ENCODE measurements at regions not wholly inside any gene's neighbourhood (a gene's known extent, or its start where the extent isn't known, plus 50 kb on each side); places are given as distances from the start of the nearest gene placed in this dataset.

GRCh38 chr1:70667494-70668170 lies 256.6 kb downstream of the CTH start:
- DNase-seq (ENCODE audit: low read depth, low spot score): no peak
- CTCF ChIA-PET: no interaction called here

More at GRCh38 chr1:70667494-70668170, 256.6 kb downstream of the CTH start:
- POLR2A ChIA-PET: no interaction called here
- Histone ChIP-seq H3K9me3 (ENCODE audit: control insufficient read depth in 1 of 2, insufficient read depth in 1 of 2, low read depth in 1 of 2, low read length in 2 of 2) (no peaks in the 10 kb centered on the region), H3K4me3 (replicated peaks in 1 of 2; ENCODE audit: low read depth in 1 of 2, low read length in 2 of 2) (no peak overlapping the region), H3K27me3 (ENCODE audit: insufficient read depth, low read length) (peaks cover 15% of the 10 kb centered on the region), H3K9ac (ENCODE audit: low read length) (no peak overlapping the region), H3K4me2 (ENCODE audit: low read length) (no peak overlapping the region), H3K27ac (ENCODE audit: low read depth, low read length) (no peak overlapping the region), H3K36me3 (ENCODE audit: control insufficient read depth in 1 of 2, insufficient read depth in 2 of 2, low read length in 2 of 2) (no peaks in the 10 kb centered on the region), H3K79me2 (ENCODE audit: insufficient read depth, low read length) (no peaks in the 10 kb centered on the region), H2AFZ (ENCODE audit: low read depth, low read length, poor library complexity, severe bottlenecking) (no peak overlapping the region), H3K9me2 (ENCODE audit: insufficient read depth) (no peaks in the 10 kb centered on the region), H3K4me1 (ENCODE audit: control insufficient read depth in 1 of 2, insufficient read depth in 2 of 2, low read length in 2 of 2) (no peaks in the 10 kb centered on the region), H4K20me1 (ENCODE audit: insufficient read depth) (no peaks in the 10 kb centered on the region)
- TF ChIP-seq SIN3A (IDR thresholded peaks at IDR 0.05; ENCODE audit: low read depth): no peak
- TF ChIP-seq, protein P1, sequence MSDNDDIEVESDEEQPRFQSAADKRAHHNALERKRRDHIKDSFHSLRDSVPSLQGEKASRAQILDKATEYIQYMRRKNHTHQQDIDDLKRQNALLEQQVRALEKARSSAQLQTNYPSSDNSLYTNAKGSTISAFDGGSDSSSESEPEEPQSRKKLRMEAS (IDR thresholded peaks at IDR 0.05): no peak
- TF ChIP-seq ZNF274 (IDR thresholded peaks at IDR 0.05; ENCODE audit: low read depth, low read length): no peak
- TF ChIP-seq YY1 (IDR thresholded peaks at IDR 0.05; ENCODE audit: extremely low read depth, insufficient replicate concordance, low read depth, low read length): no peak
- no peak for TF ChIP-seq POLR2AphosphoS5 (IDR thresholded peaks at IDR 0.05; ENCODE audit: low read depth, low read length)
- no peak for TF ChIP-seq EZH2phosphoT487 (IDR thresholded peaks at IDR 0.05; ENCODE audit: borderline replicate concordance)
- TF ChIP-seq ZBTB33 (IDR thresholded peaks at IDR 0.05; ENCODE audit: extremely low read depth, insufficient replicate concordance, low read length): no peak
- no peak for TF ChIP-seq POLR2A (IDR thresholded peaks at IDR 0.05; ENCODE audit: borderline replicate concordance, extremely low read depth, insufficient read depth, insufficient read length)
- TF ChIP-seq ELF1 (IDR thresholded peaks at IDR 0.05; ENCODE audit: borderline replicate concordance, low read depth): no peak
- TF ChIP-seq CEBPB (IDR thresholded peaks at IDR 0.05; ENCODE audit: low read depth): no peak
- TF ChIP-seq EZH2 (IDR thresholded peaks at IDR 0.05): no peak
- no peak for TF ChIP-seq SP1 (IDR thresholded peaks at IDR 0.05; ENCODE audit: low read depth)
- BruUV-seq (replicated peaks): no TSS peak
- RAD21 ChIA-PET (ENCODE audit: low non-redundant PET in 1 of 2, low total read pairs in 2 of 2, uncharacterized antibody in 2 of 2, unreplicated experiment in 2 of 2): no interaction called here
- ATAC-seq: no peak
- intact Hi-C loops (cut with micrococcal nuclease): no loop called here

Data from HCT116 (cell line).